ENCODE measurements at regions not wholly inside any gene's neighbourhood (a gene's known extent, or its start where the extent isn't known, plus 50 kb on each side); places are given as distances from the start of the nearest gene placed in this dataset.

GRCh38 chr1:213466541-213466940 lies 415.5 kb downstream of the RPS6KC1 start:
- H3K9me3 ChIP-seq, result peaks cover 0 to 3% of the 10 kb centered on the region in 2 donors
- no peaks in the 10 kb centered on the region for H3K36me3 ChIP-seq
- H3K27me3 ChIP-seq, result no peaks in the 10 kb centered on the region
- no peak overlapping the region for H3K27ac ChIP-seq
- no peak overlapping the region for H3K4me3 ChIP-seq
- DNase-seq (ENCODE audit: low spot score in 2 of 2), result no peak
- H3K4me1 ChIP-seq, result no peaks in the 10 kb centered on the region
- intact Hi-C loops (cut with DNase I; ENCODE audit: low total_unique reads), result no loop called here
- TF ChIP-seq POLR2A (IDR thresholded peaks at IDR 0.05) (no peak), POLR2AphosphoS5 (IDR thresholded peaks at IDR 0.05) (no peak), CTCF (IDR thresholded peaks at IDR 0.05) (no peak)

GRCh38 chr1:213474054-213474453 lies 423.0 kb downstream of the RPS6KC1 start:
- H3K36me3 ChIP-seq, result no peaks in the 10 kb centered on the region
- H3K4me3 ChIP-seq, result no peak overlapping the region
- no peaks in the 10 kb centered on the region for H3K27me3 ChIP-seq
- H3K4me1 ChIP-seq, result no peaks in the 10 kb centered on the region
- no peak for TF ChIP-seq POLR2A (IDR thresholded peaks at IDR 0.05)
- no peak for TF ChIP-seq CTCF (IDR thresholded peaks at IDR 0.05)
- TF ChIP-seq POLR2AphosphoS5 (IDR thresholded peaks at IDR 0.05), result no peak
- no peaks in the 10 kb centered on the region for H3K9me3 ChIP-seq
- H3K27ac ChIP-seq, result no peak overlapping the region
- intact Hi-C loops (cut with DNase I; ENCODE audit: low total_unique reads), result no loop called here
- no peak for DNase-seq (ENCODE audit: low spot score in 2 of 2)

GRCh38 chr1:213481395-213481794 lies 430.4 kb downstream of the RPS6KC1 start:
- Histone ChIP-seq H3K27me3 (no peaks in the 10 kb centered on the region), H3K36me3 (no peaks in the 10 kb centered on the region), H3K4me3 (no peak overlapping the region), H3K4me1 (no peaks in the 10 kb centered on the region), H3K9me3 (peaks cover 0 to 3% of the 10 kb centered on the region in 2 donors), H3K27ac (no peak overlapping the region)
- intact Hi-C loops (cut with DNase I; ENCODE audit: low total_unique reads), result no loop called here
- TF ChIP-seq POLR2AphosphoS5 (IDR thresholded peaks at IDR 0.05), result no peak
- no peak for TF ChIP-seq POLR2A (IDR thresholded peaks at IDR 0.05)
- no peak for TF ChIP-seq CTCF (IDR thresholded peaks at IDR 0.05)
- no peak for DNase-seq (ENCODE audit: low spot score in 2 of 2)

- Histone ChIP-seq H3K36me3 (no peaks in the 10 kb centered on the region), H3K27me3 (no peaks in the 10 kb centered on the region), H3K4me3 (no peak overlapping the region), H3K27ac (no peak overlapping the region), H3K9me3 (peaks cover 0 to 3% of the 10 kb centered on the region in 2 donors), H3K4me1 (no peaks in the 10 kb centered on the region)
- TF ChIP-seq POLR2A (IDR thresholded peaks at IDR 0.05) (no peak), CTCF (IDR thresholded peaks at IDR 0.05) (no peak), POLR2AphosphoS5 (IDR thresholded peaks at IDR 0.05) (no peak)
- intact Hi-C loops (cut with DNase I; ENCODE audit: low total_unique reads), result no loop called here
- no peak for DNase-seq (ENCODE audit: low spot score in 2 of 2)
Observed at GRCh38 chr1:213484333-213484732, 433.3 kb downstream of the RPS6KC1 start.

GRCh38 chr1:213484758-213485157 lies 433.7 kb downstream of the RPS6KC1 start:
- Histone ChIP-seq H3K9me3 (peaks cover 0 to 3% of the 10 kb centered on the region in 2 donors), H3K27me3 (no peaks in the 10 kb centered on the region), H3K4me1 (no peaks in the 10 kb centered on the region), H3K4me3 (no peak overlapping the region), H3K27ac (no peak overlapping the region), H3K36me3 (no peaks in the 10 kb centered on the region)
- intact Hi-C loops (cut with DNase I; ENCODE audit: low total_unique reads), result no loop called here
- no peak for TF ChIP-seq POLR2A (IDR thresholded peaks at IDR 0.05)
- no peak for TF ChIP-seq CTCF (IDR thresholded peaks at IDR 0.05)
- TF ChIP-seq POLR2AphosphoS5 (IDR thresholded peaks at IDR 0.05), result no peak
- DNase-seq (ENCODE audit: low spot score in 2 of 2), result no peak
